Suprapubic skin (tissue), 4 donors: ENCODE measurements at regions not wholly inside any gene's neighbourhood (a gene's known extent, or its start where the extent isn't known, plus 50 kb on each side); places are given as distances from the start of the nearest gene placed in this dataset.

Experiments
- DNase-seq, 2 donors: peaks; one replicate each; pipeline ENCODE4 v3.0.0-alpha.2; 2019; ENCODE audit warnings: low spot score in 2 of 2
- H3K27ac ChIP-seq: fragments of 200-600 bp; sonication (generic); one replicate; pipeline ENCODE4 v1.5.1; 2019
- H3K27me3 ChIP-seq: fragments of 200-600 bp; sonication (generic); one replicate; pipeline ENCODE4 v1.5.1; 2019
- H3K36me3 ChIP-seq: fragments of 200-600 bp; sonication (generic); one replicate; pipeline ENCODE4 v1.5.1; 2019
- H3K4me1 ChIP-seq: fragments of 200-600 bp; sonication (generic); one replicate; pipeline ENCODE4 v1.5.1; 2019
- H3K4me3 ChIP-seq: fragments of 200-600 bp; sonication (generic); one replicate; pipeline ENCODE4 v1.5.1; 2019; ENCODE audit warnings: mild to moderate bottlenecking
- H3K9me3 ChIP-seq: fragments of 200-600 bp; sonication (generic); one replicate; pipeline ENCODE4 v1.5.1; 2019
- CTCF ChIP-seq, 2 donors: fragments of 200-600 bp in 1 of 2; fragments of 450-650 bp in 1 of 2; sonication (generic) in 1 of 2; IDR thresholded peaks; one replicate each; pipeline ENCODE4 v1.5.1; 2016 to 2019; ENCODE audit warnings: antibody characterized with exemption in 2 of 2, mild to moderate bottlenecking in 1 of 2, moderate library complexity in 1 of 2
- EP300 ChIP-seq: sonication (generic); formaldehyde crosslinking; IDR thresholded peaks from one replicate; pipeline ENCODE4 v1.6.1; 2017; ENCODE audit warnings: antibody characterized with exemption
- POLR2A ChIP-seq, 2 donors: fragments of 450-650 bp; IDR thresholded peaks; one replicate each; pipeline ENCODE4 v1.6.1; 2017; ENCODE audit warnings: antibody characterized with exemption in 2 of 2, mild to moderate bottlenecking in 2 of 2, moderate library complexity in 2 of 2
- POLR2AphosphoS5 ChIP-seq, 3 donors: sonication (generic); formaldehyde crosslinking; IDR thresholded peaks; one replicate each; pipeline ENCODE4 v1.6.1; 2017; ENCODE audit warnings: antibody characterized with exemption in 3 of 3
- WGBS: methylation state at CpG from one replicate; pipeline ENCODE4 v1.1.5; 2018; 5-methylcytosine and 5-hydroxymethylcytosine counted together

DNA sequence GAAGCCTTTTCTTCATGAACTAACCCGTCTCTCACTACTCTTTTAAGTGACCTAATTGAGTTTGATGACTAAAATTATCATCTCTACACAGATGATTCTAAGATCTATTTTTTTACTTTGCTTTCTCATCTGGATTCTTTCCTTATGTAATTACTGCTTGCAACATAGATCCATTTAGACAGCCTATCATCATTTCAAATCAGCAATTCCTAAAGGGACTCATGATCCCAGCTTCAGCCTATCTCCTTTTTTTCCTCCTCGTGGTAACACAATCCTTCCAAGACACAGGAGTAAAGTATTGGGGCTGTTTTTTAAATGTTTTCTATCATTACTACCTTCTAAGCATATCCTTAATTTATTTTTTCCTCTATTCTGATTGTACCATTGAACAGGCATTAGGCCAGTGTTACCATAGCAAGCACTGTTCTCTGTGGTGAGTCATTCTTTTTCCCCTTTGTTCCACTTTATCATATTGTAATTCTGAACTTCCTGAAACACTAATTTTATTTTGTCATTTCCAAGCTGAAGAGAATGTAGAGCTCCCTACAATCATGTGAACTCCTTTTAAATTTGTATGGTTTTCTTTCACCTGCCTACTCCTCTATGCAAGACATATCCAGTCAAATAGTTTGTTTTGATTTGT, 190.4 kb upstream of the FAR2 start:
- Histone ChIP-seq H3K27ac (peak overlapping the region; percentile 51), H3K36me3 (no peaks in the 10 kb centered on the region), H3K27me3 (no peaks in the 10 kb centered on the region), H3K4me1 (peaks cover 10% of the 10 kb centered on the region), H3K9me3 (no peaks in the 10 kb centered on the region), H3K4me3 (no peak overlapping the region)
- DNase-seq, result no peak
- TF ChIP-seq CTCF (IDR thresholded peaks at IDR 0.05), result no peak
- no peak for TF ChIP-seq POLR2AphosphoS5 (IDR thresholded peaks at IDR 0.05)
- 62% methylated on average over 2 of the region's 2 CpGs for WGBS

- Histone ChIP-seq H3K27me3 (no peaks in the 10 kb centered on the region), H3K36me3 (no peaks in the 10 kb centered on the region), H3K27ac (no peak overlapping the region), H3K9me3 (no peaks in the 10 kb centered on the region), H3K4me3 (no peak overlapping the region), H3K4me1 (peaks cover 10% of the 10 kb centered on the region)
- 28% methylated on average over 1 of the region's 1 CpG for WGBS
- DNase-seq, result no peak
- TF ChIP-seq POLR2A (IDR thresholded peaks at IDR 0.05), result no peak
- TF ChIP-seq POLR2AphosphoS5 (IDR thresholded peaks at IDR 0.05), result no peak
- no peak for TF ChIP-seq EP300
- TF ChIP-seq CTCF (IDR thresholded peaks at IDR 0.05), result no peak
Measured at GRCh38 chr12:28961948-28962384, 187.1 kb upstream of the FAR2 start.

GRCh38 chr12:28963554-28963953, 185.5 kb upstream of the FAR2 start:
- TF ChIP-seq POLR2AphosphoS5 (IDR thresholded peaks at IDR 0.05), result no peak
- TF ChIP-seq EP300, result no peak
- TF ChIP-seq POLR2A (IDR thresholded peaks at IDR 0.05), result no peak
- TF ChIP-seq CTCF (IDR thresholded peaks at IDR 0.05), result peak in 1 of 2 donors; percentile 10
- no peak overlapping the region for H3K27ac ChIP-seq

GRCh38 chr12:28966046-28966780, 182.9 kb upstream of the FAR2 start:
- H3K36me3 ChIP-seq, result no peaks in the 10 kb centered on the region
- 27% methylated on average over 3 of the region's 3 CpGs for WGBS
- TF ChIP-seq POLR2A (IDR thresholded peaks at IDR 0.05) (no peak), POLR2AphosphoS5 (IDR thresholded peaks at IDR 0.05) (no peak), CTCF (IDR thresholded peaks at IDR 0.05) (no peak), EP300 (no peak)
- peaks cover 10% of the 10 kb centered on the region for H3K4me1 ChIP-seq
- no peaks in the 10 kb centered on the region for H3K9me3 ChIP-seq
- H3K27ac ChIP-seq, result no peak overlapping the region
- DNase-seq, result no peak
- H3K4me3 ChIP-seq, result no peak overlapping the region
- H3K27me3 ChIP-seq, result no peaks in the 10 kb centered on the region

More at GRCh38 chr12:28963554-28963953, 185.5 kb upstream of the FAR2 start:
- H3K9me3 ChIP-seq, result no peaks in the 10 kb centered on the region
- no peak overlapping the region for H3K4me3 ChIP-seq
- DNase-seq, result no peak
- H3K27me3 ChIP-seq, result no peaks in the 10 kb centered on the region
- 11% methylated on average over 2 of the region's 2 CpGs for WGBS
- peaks cover 10% of the 10 kb centered on the region for H3K4me1 ChIP-seq
- H3K36me3 ChIP-seq, result no peaks in the 10 kb centered on the region

DNA sequence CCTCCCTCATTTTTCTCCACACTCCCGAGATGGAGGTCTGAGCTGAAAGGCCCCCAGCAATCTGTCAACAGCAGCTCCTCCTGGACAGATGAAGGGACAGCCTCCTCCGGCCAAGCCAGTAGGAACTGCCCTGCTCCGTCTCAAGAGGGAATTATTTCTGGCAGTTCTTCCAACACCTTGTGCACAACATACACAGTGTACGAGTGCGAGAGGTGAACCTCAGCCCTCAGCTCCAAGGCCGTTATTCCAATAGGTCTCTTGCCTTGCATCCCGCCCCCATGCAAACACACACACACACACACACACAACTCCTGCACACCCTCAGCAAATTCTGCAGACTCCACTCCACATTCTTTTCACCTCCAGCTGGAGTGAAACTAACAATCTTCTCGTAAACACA, 181.7 kb upstream of the FAR2 start:
- no peak for DNase-seq
- H3K27me3 ChIP-seq, result no peaks in the 10 kb centered on the region
- H3K4me1 ChIP-seq, result peaks cover 6% of the 10 kb centered on the region
- no peak for TF ChIP-seq CTCF (IDR thresholded peaks at IDR 0.05)
- TF ChIP-seq POLR2A (IDR thresholded peaks at IDR 0.05), result no peak
- no peak for TF ChIP-seq POLR2AphosphoS5 (IDR thresholded peaks at IDR 0.05)
- no peak for TF ChIP-seq EP300
- no peaks in the 10 kb centered on the region for H3K36me3 ChIP-seq
- H3K27ac ChIP-seq, result no peak overlapping the region
- no peak overlapping the region for H3K4me3 ChIP-seq
- 97% methylated on average over 8 of the region's 8 CpGs for WGBS
- H3K9me3 ChIP-seq, result no peaks in the 10 kb centered on the region
